Osteocyte (in vitro differentiated cells): ENCODE measurements at regions not wholly inside any gene's neighbourhood (a gene's known extent, or its start where the extent isn't known, plus 50 kb on each side); places are given as distances from the start of the nearest gene placed in this dataset.

Source experiments
- DNase-seq: peaks from one replicate; pipeline ENCODE4 v3.0.0; 2021; ENCODE audit warnings: mixed read lengths; ENCODE audit not compliant: unreplicated experiment; ENCODE audit errors: extremely low spot score
- H3K27ac Mint-ChIP-seq: one replicate; pipeline ENCODE4 v1.8.0; 2021; ENCODE audit warnings: mild to moderate bottlenecking, mixed read lengths; ENCODE audit not compliant: unreplicated experiment
- H3K27me3 Mint-ChIP-seq: one replicate; pipeline ENCODE4 v1.8.0; 2021; ENCODE audit warnings: mixed read lengths; ENCODE audit not compliant: unreplicated experiment
- H3K36me3 Mint-ChIP-seq: one replicate; pipeline ENCODE4 v1.8.0; 2021; ENCODE audit warnings: mixed read lengths; ENCODE audit not compliant: unreplicated experiment
- H3K4me1 Mint-ChIP-seq: one replicate; pipeline ENCODE4 v1.8.0; 2021; ENCODE audit warnings: mixed read lengths; ENCODE audit not compliant: unreplicated experiment
- H3K4me3 Mint-ChIP-seq: one replicate; pipeline ENCODE4 v1.8.0; 2021; ENCODE audit warnings: mild to moderate bottlenecking, moderate library complexity, mixed read lengths; ENCODE audit not compliant: unreplicated experiment
- H3K9me3 Mint-ChIP-seq: one replicate; pipeline ENCODE4 v1.8.0; 2021; ENCODE audit warnings: mixed read lengths; ENCODE audit not compliant: unreplicated experiment
- TF ChIP-seq, protein P1 (sequence below): fragments of 200-600 bp; sonication (generic); IDR thresholded peaks from 2 replicates; pipeline ENCODE4 v1.5.0; 2021; ENCODE audit warnings: antibody characterized with exemption, mild to moderate bottlenecking, moderate library complexity

DNA sequence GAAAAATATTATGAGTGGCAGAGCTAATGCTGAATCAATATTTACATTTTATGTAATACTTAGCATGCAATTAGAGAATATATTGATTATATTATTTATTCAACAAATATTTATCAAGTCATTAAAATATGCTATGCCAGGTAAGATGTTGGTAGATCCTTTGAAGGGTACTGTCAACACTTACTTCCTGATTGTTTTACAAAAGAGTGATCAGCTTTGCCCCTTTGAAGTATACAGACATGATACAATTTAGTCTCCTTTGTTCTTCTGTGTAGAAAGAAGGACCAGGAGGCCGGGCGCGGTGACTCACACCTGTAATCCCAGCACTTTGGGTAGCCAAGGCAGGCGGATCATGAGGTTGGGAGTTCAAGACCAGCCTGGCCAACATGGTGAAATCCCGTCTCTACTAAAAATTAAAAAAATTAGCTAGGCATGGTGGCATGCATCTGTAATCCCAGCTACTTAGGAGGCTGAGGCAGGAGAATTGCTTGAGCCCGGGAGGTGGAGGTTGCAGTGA is 73.9 kb upstream of the IFNG-AS1 start:
- Mint-ChIP-seq H3K4me3 (no peak overlapping the region), H3K27me3 (no peaks in the 10 kb centered on the region), H3K4me1 (peaks cover 16% of the 10 kb centered on the region), H3K9me3 (no peaks in the 10 kb centered on the region), H3K27ac (no peak overlapping the region), H3K36me3 (no peaks in the 10 kb centered on the region)
- DNase-seq: no peak
- TF ChIP-seq, protein P1, sequence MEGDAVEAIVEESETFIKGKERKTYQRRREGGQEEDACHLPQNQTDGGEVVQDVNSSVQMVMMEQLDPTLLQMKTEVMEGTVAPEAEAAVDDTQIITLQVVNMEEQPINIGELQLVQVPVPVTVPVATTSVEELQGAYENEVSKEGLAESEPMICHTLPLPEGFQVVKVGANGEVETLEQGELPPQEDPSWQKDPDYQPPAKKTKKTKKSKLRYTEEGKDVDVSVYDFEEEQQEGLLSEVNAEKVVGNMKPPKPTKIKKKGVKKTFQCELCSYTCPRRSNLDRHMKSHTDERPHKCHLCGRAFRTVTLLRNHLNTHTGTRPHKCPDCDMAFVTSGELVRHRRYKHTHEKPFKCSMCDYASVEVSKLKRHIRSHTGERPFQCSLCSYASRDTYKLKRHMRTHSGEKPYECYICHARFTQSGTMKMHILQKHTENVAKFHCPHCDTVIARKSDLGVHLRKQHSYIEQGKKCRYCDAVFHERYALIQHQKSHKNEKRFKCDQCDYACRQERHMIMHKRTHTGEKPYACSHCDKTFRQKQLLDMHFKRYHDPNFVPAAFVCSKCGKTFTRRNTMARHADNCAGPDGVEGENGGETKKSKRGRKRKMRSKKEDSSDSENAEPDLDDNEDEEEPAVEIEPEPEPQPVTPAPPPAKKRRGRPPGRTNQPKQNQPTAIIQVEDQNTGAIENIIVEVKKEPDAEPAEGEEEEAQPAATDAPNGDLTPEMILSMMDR: no peak

DNA sequence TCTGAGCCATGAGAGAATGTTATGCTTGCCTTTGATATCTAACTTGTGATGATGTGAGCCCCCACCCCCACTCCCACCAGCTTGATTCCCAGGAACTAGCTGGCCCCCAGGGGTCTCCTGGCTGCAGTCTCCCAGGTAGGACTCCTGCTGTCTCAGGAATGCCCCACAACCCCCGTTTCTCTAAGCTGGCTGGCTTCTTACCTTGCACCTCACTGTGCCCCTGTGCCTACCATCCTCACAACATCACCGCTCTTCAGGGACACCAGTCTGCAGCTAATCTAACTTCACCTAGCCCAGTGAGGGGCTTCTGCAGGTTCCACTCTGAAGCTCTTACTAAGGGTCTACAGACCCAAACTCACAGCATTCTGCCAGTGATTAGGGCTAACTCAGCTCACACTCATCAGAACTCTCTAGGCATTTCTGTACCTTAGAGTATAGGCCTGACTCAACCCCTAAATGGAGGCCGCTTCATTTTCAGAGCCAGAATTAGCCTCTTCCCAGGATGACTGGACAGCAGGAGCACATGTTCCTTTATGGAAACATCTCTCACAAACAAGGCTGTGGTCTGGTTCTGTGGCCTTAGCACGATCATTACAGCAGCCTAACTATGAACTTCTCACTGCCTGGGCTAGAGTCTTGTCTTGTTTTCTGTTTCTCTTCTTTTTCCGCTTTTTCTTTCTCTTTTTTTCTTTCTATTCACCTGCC is 72.8 kb upstream of the IFNG-AS1 start:
- TF ChIP-seq, protein P1: no peak
- Mint-ChIP-seq H3K4me1 (peaks cover 17% of the 10 kb centered on the region), H3K36me3 (no peaks in the 10 kb centered on the region), H3K4me3 (no peak overlapping the region), H3K9me3 (no peaks in the 10 kb centered on the region), H3K27me3 (no peaks in the 10 kb centered on the region), H3K27ac (no peak overlapping the region)
- no peak for DNase-seq

DNA sequence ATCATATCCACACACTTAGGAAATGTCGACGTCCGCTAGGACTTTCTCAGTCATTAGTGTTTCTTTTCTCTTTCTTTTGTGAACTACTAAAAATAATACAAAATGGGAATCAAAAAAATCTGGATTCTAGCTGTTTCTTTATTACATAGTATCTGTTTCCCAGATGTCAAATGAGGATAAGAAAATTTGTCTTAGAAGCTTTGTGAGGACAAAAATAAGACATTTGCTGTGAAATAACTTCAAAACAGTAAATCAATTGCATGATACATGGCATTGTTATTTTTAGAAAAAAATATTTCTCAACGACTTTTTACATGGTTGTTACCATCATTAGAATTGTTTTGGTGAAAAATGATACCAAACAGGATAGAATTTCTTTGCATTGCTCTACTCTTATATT is 71.4 kb upstream of the IFNG-AS1 start:
- Mint-ChIP-seq H3K27ac (no peak overlapping the region), H3K9me3 (no peaks in the 10 kb centered on the region), H3K4me1 (peaks cover 18% of the 10 kb centered on the region), H3K27me3 (no peaks in the 10 kb centered on the region), H3K36me3 (no peaks in the 10 kb centered on the region), H3K4me3 (no peak overlapping the region)
- TF ChIP-seq, protein P1: no peak
- DNase-seq: no peak

DNA sequence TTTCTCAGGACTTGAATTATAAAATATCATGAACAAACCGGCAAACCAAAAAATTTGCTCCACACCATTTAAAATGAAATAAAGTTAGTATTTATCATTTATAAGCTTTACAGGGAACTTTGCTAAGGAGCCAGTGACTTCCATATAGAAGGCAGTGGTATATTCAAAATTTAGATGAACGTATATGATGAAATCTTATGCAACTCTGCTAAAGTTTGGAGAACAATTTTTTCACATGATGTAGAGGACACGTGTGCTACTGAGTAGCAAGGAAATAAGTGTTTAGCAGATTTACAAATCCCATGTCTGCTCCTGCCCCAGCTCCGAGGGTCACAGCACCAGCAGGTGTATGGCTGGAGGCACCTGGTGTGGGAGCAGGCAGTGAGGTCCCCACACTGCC is 70.8 kb upstream of the IFNG-AS1 start:
- no peak overlapping the region for H3K4me3 Mint-ChIP-seq
- TF ChIP-seq, protein P1: no peak
- no peak for DNase-seq
- H3K4me1 Mint-ChIP-seq: peaks cover 18% of the 10 kb centered on the region
- H3K9me3 Mint-ChIP-seq: no peaks in the 10 kb centered on the region
- no peaks in the 10 kb centered on the region for H3K36me3 Mint-ChIP-seq
- H3K27ac Mint-ChIP-seq: no peak overlapping the region
- no peaks in the 10 kb centered on the region for H3K27me3 Mint-ChIP-seq

DNA sequence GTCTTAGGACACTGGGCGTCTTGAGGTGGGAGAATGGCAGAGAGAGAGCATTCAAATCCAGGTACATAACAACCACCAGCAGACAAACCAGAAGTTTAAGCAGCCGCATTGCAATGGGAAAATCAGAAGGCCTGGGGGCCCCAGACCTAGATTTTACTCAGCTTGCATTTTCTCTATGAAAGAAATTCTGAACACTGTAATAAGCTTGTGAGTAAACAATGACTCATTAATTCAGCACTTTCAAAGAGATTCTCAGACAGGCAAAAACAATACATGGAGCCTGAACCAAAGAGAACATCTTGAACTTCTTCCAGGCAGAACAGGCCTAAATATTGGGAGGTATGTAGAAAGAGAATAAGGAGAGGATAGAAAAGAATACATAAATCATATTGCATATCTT is 69.8 kb upstream of the IFNG-AS1 start:
- TF ChIP-seq, protein P1: no peak
- Mint-ChIP-seq H3K9me3 (no peaks in the 10 kb centered on the region), H3K27ac (no peak overlapping the region), H3K4me1 (peaks cover 18% of the 10 kb centered on the region), H3K4me3 (no peak overlapping the region), H3K36me3 (no peaks in the 10 kb centered on the region), H3K27me3 (no peaks in the 10 kb centered on the region)
- no peak for DNase-seq
